NCI-H146 treated with DMSO at 0.1 percent for 48 hours (cell line): ENCODE measurements at regions not wholly inside any gene's neighbourhood (a gene's known extent, or its start where the extent isn't known, plus 50 kb on each side); places are given as distances from the start of the nearest gene placed in this dataset.
"Not testable (repeated sequence)": the region's sequence is repeated elsewhere in the genome, so short reads cannot be mapped to it uniquely, and the experiment has no call there.

ENCODE experiments used
- DNase-seq: peaks from one replicate; lab custom pipeline; 2025; ENCODE audit not compliant: unreplicated experiment; lab: John Stamatoyannopoulos, UW

DNA sequence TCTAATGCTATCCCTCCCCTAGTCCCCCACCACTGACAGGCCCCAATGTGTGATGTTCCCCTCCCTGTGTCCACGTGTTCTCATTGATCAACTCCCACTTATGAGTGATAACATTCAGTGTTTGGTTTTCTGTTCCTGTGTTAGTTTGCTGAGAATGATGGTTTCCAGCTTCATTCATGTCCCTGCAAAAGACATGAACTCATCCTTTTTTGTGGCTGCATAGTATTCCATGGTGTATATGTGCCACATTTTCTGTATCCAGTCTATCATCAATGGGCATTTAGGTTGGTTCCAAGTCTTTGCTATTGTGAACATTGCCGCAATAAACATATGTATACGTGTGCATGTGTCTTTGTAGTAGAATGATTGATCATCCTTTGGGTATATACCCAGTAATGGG, 153.1 kb downstream of the OR13H1 start:
- DNase-seq, result not testable (repeated sequence)

DNA sequence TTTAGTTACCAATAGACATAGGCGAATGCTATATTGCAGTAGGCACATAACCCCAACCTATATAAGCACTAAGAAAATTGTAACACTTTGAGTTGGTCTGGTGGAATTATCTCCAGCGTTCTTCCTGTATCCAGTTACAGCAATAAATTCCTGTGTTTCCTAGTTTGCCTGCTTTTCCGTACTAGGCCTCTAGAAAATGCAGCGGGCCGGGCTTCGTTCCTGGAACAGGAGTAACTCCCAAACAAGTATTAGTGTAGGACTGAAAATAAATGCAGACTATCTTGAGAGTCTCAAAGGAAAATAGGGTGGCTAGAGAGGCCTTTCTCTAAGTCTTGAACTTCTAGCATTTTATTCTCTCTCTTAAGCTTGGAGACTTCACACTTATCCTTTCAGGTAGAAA, 159.8 kb downstream of the OR13H1 start:
- DNase-seq, result no peak

- no peak for DNase-seq
Measured at GRCh38 chrX:131704136-131704695, 160.3 kb downstream of the OR13H1 start.

GRCh38 chrX:131709553-131709952, 165.7 kb downstream of the OR13H1 start:
- DNase-seq, result no peak

DNA sequence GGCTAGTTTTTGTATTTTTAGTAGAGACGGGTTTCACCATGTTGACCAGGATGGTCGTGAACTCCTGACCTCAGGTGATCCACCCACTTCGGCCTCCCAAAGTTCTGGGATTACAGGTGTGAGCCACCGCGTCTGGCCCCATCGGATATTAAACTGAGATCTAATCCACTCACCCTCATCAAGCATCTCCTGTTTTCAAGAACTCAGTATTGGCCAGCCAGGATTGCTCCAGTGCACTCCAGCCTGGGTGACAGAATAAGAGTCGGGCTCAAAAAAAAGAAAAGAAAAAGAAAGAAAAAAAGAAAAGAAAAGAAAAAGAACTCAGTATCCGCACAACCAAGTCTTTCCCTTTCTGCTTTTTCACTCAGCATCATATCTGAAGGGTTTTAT, 167.6 kb downstream of the OR13H1 start:
- no peak for DNase-seq

GRCh38 chrX:131723646-131724045, 179.8 kb downstream of the OR13H1 start:
- DNase-seq, result no peak

- DNase-seq, result no peak
Measured at GRCh38 chrX:131724292-131724691, 180.4 kb downstream of the OR13H1 start.

DNA sequence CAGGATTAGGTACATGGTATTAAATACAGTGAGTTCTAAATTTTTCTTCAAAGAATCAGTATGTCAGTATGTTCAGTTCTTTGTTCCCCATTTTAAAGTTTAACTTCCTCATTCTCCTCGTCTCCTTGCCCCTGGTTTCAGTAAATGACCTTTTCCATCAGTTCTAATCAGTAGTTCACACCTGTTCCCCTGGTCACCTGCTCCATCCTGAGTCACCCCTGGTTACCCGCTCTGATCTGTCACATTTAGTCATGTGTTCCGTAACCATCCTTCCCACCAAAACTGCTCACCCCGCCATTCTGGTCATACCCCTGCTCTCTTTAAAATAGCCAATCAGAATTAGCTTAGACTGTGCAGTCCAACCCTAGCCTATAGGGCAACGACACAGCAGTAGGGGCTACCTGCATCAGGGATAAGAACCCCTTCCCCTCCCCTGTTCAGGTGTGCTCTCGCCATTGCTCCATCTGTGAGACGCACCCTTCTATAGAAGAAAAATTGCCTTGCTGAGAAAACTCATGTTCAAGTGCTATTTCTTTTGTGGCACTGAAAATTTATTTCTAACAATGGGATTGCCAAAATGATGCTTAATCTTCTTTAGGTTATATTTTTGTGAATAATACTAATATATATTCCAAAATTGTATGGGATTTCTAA, 181.3 kb downstream of the OR13H1 start:
- DNase-seq, result no peak

GRCh38 chrX:131727778-131728177, 183.9 kb downstream of the OR13H1 start:
- DNase-seq, result no peak

- DNase-seq, result no peak
Measured at GRCh38 chrX:131728295-131729145, 184.6 kb downstream of the OR13H1 start.

GRCh38 chrX:131729295-131729694, 185.4 kb downstream of the OR13H1 start:
- DNase-seq, result no peak

GRCh38 chrX:131734621-131735020, 190.7 kb downstream of the OR13H1 start:
- DNase-seq, result no peak

DNA sequence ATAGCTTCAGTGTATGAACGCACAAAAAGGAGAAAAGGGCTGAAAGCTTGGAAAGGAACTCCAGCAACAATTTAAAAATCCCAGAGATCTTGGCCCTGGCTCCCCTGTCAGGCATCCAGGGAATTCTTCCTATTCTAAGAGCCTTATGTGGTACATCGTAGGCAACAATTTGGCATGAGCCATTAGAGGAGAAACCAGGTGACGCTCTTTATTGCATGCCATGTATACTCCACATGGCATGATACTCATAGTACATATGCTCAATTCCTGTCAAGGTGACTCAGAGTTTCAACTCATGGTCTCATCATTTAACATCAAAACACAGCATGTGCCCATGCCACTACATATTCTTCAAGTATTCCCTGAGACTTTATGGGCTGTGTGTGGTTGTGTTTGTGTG, 191.3 kb downstream of the OR13H1 start:
- DNase-seq, result no peak

DNA sequence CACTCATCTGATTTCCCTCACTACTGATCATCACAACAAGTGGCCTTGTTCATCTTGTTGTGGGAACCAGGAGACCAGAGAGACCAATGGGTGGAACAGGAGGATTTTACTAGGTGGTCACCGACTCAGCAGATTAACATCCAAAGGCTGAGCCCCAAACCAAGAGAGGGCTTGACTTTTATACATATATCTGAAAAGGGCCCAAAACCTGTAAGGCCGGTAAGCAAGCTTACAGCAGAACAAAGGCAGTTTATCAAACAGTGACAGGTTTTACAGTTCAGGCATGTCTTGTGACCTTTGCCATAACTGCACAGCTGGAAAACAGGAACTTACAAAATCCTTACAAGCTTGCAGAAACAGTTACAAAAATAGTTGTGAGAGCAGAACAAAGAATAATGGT, 195.9 kb downstream of the OR13H1 start:
- no peak for DNase-seq

GRCh38 chrX:131741103-131741581, 197.3 kb downstream of the OR13H1 start:
- DNase-seq, result no peak

DNA sequence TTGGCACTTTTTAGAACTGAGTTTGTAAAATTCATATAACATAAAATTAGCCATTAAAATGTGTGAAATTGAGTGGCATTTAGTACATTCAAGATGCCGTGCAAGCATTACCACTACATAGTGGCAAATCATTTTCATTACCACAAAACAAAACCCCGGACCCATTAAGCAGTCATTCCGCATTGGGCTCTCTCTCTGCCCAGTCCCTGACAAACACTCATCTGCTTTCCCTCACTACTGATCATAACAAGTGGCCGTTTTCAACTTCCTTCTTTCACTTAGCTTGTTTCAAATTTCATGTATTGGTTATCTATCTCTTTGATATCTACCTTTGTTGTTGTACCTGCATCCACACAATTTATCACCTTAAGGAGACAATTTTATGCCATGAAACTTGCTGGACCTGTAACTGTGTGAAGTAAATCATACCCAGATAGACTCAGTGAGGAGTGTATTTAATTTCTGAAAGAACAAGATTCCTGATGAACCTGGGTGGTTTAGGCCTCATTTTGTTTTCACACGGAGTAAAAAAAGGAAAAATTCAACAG, 202.1 kb downstream of the OR13H1 start:
- DNase-seq, result no peak

DNA sequence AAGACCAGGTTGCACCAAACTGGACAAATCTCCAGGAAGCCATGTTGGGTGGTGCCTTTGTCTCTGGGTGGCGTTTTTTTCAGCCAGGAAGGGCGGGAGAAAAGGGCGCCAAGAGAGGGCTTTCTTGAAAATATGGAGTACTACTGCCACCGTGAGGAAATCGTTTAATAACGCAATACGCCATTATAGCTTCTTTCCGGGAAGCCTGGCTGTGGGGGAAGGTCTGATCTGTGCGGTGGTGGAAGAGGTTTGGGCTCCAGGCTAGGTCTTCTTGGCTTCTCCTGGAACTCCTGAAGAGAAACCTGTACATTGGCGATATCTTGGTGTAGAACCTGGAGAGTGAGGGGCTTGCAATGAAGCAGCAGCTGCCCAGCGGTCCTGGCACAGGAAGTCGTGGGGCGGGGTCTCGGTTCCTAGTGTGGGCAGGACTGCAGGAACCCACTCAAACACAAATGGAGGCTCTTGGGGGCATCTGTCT, 202.7 kb downstream of the OR13H1 start:
- no peak for DNase-seq

DNA sequence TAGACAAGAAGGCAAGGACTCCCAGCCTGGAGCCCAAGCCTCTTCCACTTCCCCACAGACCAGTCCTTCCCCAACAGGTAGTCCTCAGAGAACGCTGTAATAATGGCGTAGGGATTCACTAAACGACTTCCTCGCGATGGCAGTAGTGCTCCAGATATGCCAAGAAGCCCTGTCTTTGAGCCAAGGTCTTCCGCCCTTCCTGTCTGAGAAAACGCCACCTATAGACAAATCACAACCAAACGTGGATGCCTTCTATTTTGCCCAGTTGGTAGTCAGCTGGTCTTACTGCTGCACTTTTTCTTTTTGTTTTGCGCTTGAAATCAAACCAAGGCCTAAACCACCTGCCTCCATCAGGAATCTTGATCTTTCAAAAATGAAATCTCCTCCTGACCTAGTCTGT, 203.3 kb downstream of the OR13H1 start:
- no peak for DNase-seq

- DNase-seq, result no peak
Measured at GRCh38 chrX:131752493-131753198, 208.8 kb downstream of the OR13H1 start.

GRCh38 chrX:131762802-131763234, 218.9 kb downstream of the OR13H1 start:
- no peak for DNase-seq

- no peak for DNase-seq
Measured at GRCh38 chrX:131763674-131764073, 219.8 kb downstream of the OR13H1 start.
